K562 (cell line): ENCODE measurements at regions not wholly inside any gene's neighbourhood (a gene's known extent, or its start where the extent isn't known, plus 50 kb on each side); places are given as distances from the start of the nearest gene placed in this dataset.

Experiments
- CAMTA2 ChIP-seq: fragments of 250-450 bp; sonication (Bioruptor Pico); conservative IDR thresholded peaks from 2 replicates; pipeline ENCODE4 v1.5.1; 2022
- ESRRB ChIP-seq: fragments of 250-450 bp; sonication (Bioruptor Pico); IDR thresholded peaks from 2 replicates; pipeline ENCODE4 v1.5.0; 2020; ENCODE audit warnings: mild to moderate bottlenecking, moderate library complexity, borderline replicate concordance
- HNRNPL ChIP-seq: fragments of 200-400 bp; formaldehyde crosslinking; IDR thresholded peaks from 2 replicates; pipeline ENCODE4 v1.6.1; 2017; ENCODE audit warnings: low read depth, mild to moderate bottlenecking, low read length
- KAT2B ChIP-seq: IDR thresholded peaks from one replicate; pipeline ENCODE4 v1.6.1; 2012; ENCODE audit warnings: low read depth, mild to moderate bottlenecking, control low read depth, inconsistent platforms, low read length, moderate library complexity
- ZNF318 ChIP-seq, 2 experiments: fragments of 450-650 bp; IDR thresholded peaks; 2 replicates each; pipeline ENCODE4 v1.6.1; 2016; ENCODE audit warnings: mild to moderate bottlenecking in 2 of 2, borderline replicate concordance in 1 of 2, low read depth in 1 of 2, moderate library complexity in 1 of 2
- ZNF436 ChIP-seq: fragments of 250-450, 450-650 bp; sonication (Bioruptor Pico); formaldehyde crosslinking; IDR thresholded peaks from 2 replicates; pipeline ENCODE4 v1.7.0; 2020; ENCODE audit warnings: mild to moderate bottlenecking
- TF ChIP-seq, protein P1 (sequence below): fragments of 250-450 bp; sonication (Bioruptor Pico); IDR thresholded peaks from 2 replicates; pipeline ENCODE4 v1.8.0; 2021; ENCODE audit warnings: borderline replicate concordance, mild to moderate bottlenecking, moderate library complexity; ENCODE audit not compliant: poor library complexity, severe bottlenecking

GRCh38 chr11:91959411-91959810 is 265.2 kb upstream of the FAT3 start (continued):
- TF ChIP-seq ZNF318 (IDR thresholded peaks at IDR 0.05; ENCODE audit: borderline replicate concordance in 1 of 2, low read depth in 1 of 2) (no peak), CAMTA2 (CRISPR knock-in tag) (no peak), ESRRB (CRISPR knock-in tag) (no peak), HNRNPL (no peak), ZNF436 (CRISPR knock-in tag) (no peak), KAT2B (no peak)
- TF ChIP-seq, protein P1, sequence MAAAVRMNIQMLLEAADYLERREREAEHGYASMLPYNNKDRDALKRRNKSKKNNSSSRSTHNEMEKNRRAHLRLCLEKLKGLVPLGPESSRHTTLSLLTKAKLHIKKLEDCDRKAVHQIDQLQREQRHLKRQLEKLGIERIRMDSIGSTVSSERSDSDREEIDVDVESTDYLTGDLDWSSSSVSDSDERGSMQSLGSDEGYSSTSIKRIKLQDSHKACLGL (CRISPR knock-in tag): no peak
- TF ChIP-seq, all 486 proteins: peak for 0
